Mesodermal cell (in vitro differentiated cells): ENCODE measurements at regions not wholly inside any gene's neighbourhood (a gene's known extent, or its start where the extent isn't known, plus 50 kb on each side); places are given as distances from the start of the nearest gene placed in this dataset.

Source experiments
- H3K27ac ChIP-seq: 2 replicates; pipeline ENCODE4 v1.7.0; 2013; ENCODE audit warnings: mild to moderate bottlenecking, low read depth, low read length, moderate library complexity; ENCODE audit not compliant: severe bottlenecking
- H3K36me3 ChIP-seq: 2 replicates; pipeline ENCODE4 v1.7.1; 2013; ENCODE audit warnings: mild to moderate bottlenecking, low read length, moderate library complexity; ENCODE audit not compliant: control insufficient read depth, insufficient read depth
- H3K4me1 ChIP-seq: one replicate; pipeline ENCODE4 v1.7.1; 2013; ENCODE audit warnings: mild to moderate bottlenecking, low read length; ENCODE audit not compliant: insufficient read depth, control insufficient read depth, poor library complexity, severe bottlenecking
- H3K4me3 ChIP-seq: 2 replicates; pipeline ENCODE4 v1.7.0; 2013; ENCODE audit warnings: low read length, control low read depth, mild to moderate bottlenecking; ENCODE audit not compliant: insufficient read depth, poor library complexity, severe bottlenecking; ENCODE audit errors: extremely low read depth
- H3K9me3 ChIP-seq: 2 replicates; pipeline ENCODE4 v1.7.1; 2013; ENCODE audit warnings: mild to moderate bottlenecking, low read length, moderate library complexity; ENCODE audit not compliant: control insufficient read depth
- WGBS, 2 experiments: methylation state at CpG; one replicate each; pipeline ENCODE4 v1.1.5; 2013; ENCODE audit warnings: missing lambda C conversion rate in 2 of 2; ENCODE audit not compliant: insufficient coverage in 2 of 2; 5-methylcytosine and 5-hydroxymethylcytosine counted together

- 71% methylated on average over 1 of the region's 2 CpGs; no CpG with 5 or more reads in 1 of the 2 experiments for WGBS, 2 experiments
- H3K27ac ChIP-seq: no peak overlapping the region
- H3K9me3 ChIP-seq: no peaks in the 10 kb centered on the region
Measured at GRCh38 chr3:40837300-40837699, 312.5 kb downstream of the ZNF621 start.

GRCh38 chr3:40841131-40841530, 316.4 kb downstream of the ZNF621 start:
- no peaks in the 10 kb centered on the region for H3K36me3 ChIP-seq
- H3K9me3 ChIP-seq: no peaks in the 10 kb centered on the region
- peaks cover 22% of the 10 kb centered on the region for H3K4me1 ChIP-seq
- no CpG with 5 or more reads among the region's 1 CpG for WGBS, 2 experiments
- no peak overlapping the region for H3K27ac ChIP-seq
- no peak overlapping the region for H3K4me3 ChIP-seq

More at GRCh38 chr3:40837300-40837699, 312.5 kb downstream of the ZNF621 start:
- H3K36me3 ChIP-seq: no peaks in the 10 kb centered on the region
- no peaks in the 10 kb centered on the region for H3K4me1 ChIP-seq
- no peak overlapping the region for H3K4me3 ChIP-seq

GRCh38 chr3:40841570-40842109, 316.9 kb downstream of the ZNF621 start:
- Histone ChIP-seq H3K36me3 (no peaks in the 10 kb centered on the region), H3K4me1 (peaks cover 22% of the 10 kb centered on the region), H3K9me3 (no peaks in the 10 kb centered on the region), H3K27ac (no peak overlapping the region), H3K4me3 (no peak overlapping the region)

- Histone ChIP-seq H3K27ac (no peak overlapping the region), H3K9me3 (no peaks in the 10 kb centered on the region), H3K4me1 (peaks cover 28% of the 10 kb centered on the region), H3K4me3 (no peak overlapping the region), H3K36me3 (no peaks in the 10 kb centered on the region)
- 96 to 98% methylated on average over 11 of the region's 11 CpGs for WGBS, 2 experiments
Measured at GRCh38 chr3:40842714-40843113, 318.0 kb downstream of the ZNF621 start.

- Histone ChIP-seq H3K9me3 (no peaks in the 10 kb centered on the region), H3K36me3 (no peaks in the 10 kb centered on the region), H3K27ac (no peak overlapping the region), H3K4me3 (no peak overlapping the region), H3K4me1 (peaks cover 33% of the 10 kb centered on the region)
- 94 to 100% methylated on average over 1 to 2 of the region's 2 CpGs for WGBS, 2 experiments
Measured at GRCh38 chr3:40843208-40843624, 318.5 kb downstream of the ZNF621 start.

- Histone ChIP-seq H3K27ac (peak overlapping the region; percentile 60), H3K36me3 (no peaks in the 10 kb centered on the region), H3K4me3 (no peak overlapping the region), H3K4me1 (peaks cover 34% of the 10 kb centered on the region), H3K9me3 (no peaks in the 10 kb centered on the region)
- 43 to 46% methylated on average over 5 to 6 of the region's 7 CpGs for WGBS, 2 experiments
Measured at GRCh38 chr3:40843851-40844548, 319.2 kb downstream of the ZNF621 start.

GRCh38 chr3:40844896-40845295, 320.1 kb downstream of the ZNF621 start:
- Histone ChIP-seq H3K9me3 (no peaks in the 10 kb centered on the region), H3K4me1 (peaks cover 34% of the 10 kb centered on the region), H3K4me3 (no peak overlapping the region), H3K27ac (no peak overlapping the region), H3K36me3 (no peaks in the 10 kb centered on the region)
- 100% methylated on average over 1 of the region's 2 CpGs for WGBS, 2 experiments

- Histone ChIP-seq H3K9me3 (no peaks in the 10 kb centered on the region), H3K36me3 (no peaks in the 10 kb centered on the region), H3K4me1 (peaks cover 34% of the 10 kb centered on the region), H3K27ac (no peak overlapping the region), H3K4me3 (no peak overlapping the region)
- WGBS, 2 experiments: no CpG with 5 or more reads among the region's 1 CpG
Measured at GRCh38 chr3:40845447-40845846, 320.7 kb downstream of the ZNF621 start.

- WGBS, 2 experiments: no CpG with 5 or more reads among the region's 1 CpG
- Histone ChIP-seq H3K9me3 (no peaks in the 10 kb centered on the region), H3K36me3 (no peaks in the 10 kb centered on the region), H3K27ac (no peak overlapping the region), H3K4me1 (peaks cover 34% of the 10 kb centered on the region), H3K4me3 (no peak overlapping the region)
Measured at GRCh38 chr3:40845916-40846315, 321.2 kb downstream of the ZNF621 start.

- H3K4me1 ChIP-seq: peaks cover 34% of the 10 kb centered on the region
- WGBS, 2 experiments: 80 to 100% methylated on average over 1 of the region's 1 CpG
- H3K27ac ChIP-seq: no peak overlapping the region
- no peak overlapping the region for H3K4me3 ChIP-seq
- H3K9me3 ChIP-seq: no peaks in the 10 kb centered on the region
- H3K36me3 ChIP-seq: no peaks in the 10 kb centered on the region
Measured at GRCh38 chr3:40846451-40846850, 321.7 kb downstream of the ZNF621 start.

- Histone ChIP-seq H3K4me3 (no peak overlapping the region), H3K9me3 (no peaks in the 10 kb centered on the region), H3K4me1 (peaks cover 34% of the 10 kb centered on the region), H3K36me3 (no peaks in the 10 kb centered on the region), H3K27ac (no peak overlapping the region)
- WGBS, 2 experiments: 43 to 49% methylated on average over 5 to 6 of the region's 6 CpGs
Measured at GRCh38 chr3:40847551-40847992, 322.8 kb downstream of the ZNF621 start.
